Skeletal muscle tissue (tissue), 3 donors: ENCODE measurements at regions not wholly inside any gene's neighbourhood (a gene's known extent, or its start where the extent isn't known, plus 50 kb on each side); places are given as distances from the start of the nearest gene placed in this dataset.

ENCODE experiments used
- H3K27ac ChIP-seq: one replicate; pipeline ENCODE4 v1.7.0; 2013; ENCODE audit warnings: mild to moderate bottlenecking, low read depth, low read length, inconsistent platforms
- H3K27me3 ChIP-seq, 3 donors: one replicate each; pipeline ENCODE4 v1.7.0; 2013; ENCODE audit warnings: low read length in 3 of 3; ENCODE audit not compliant: control insufficient read depth in 3 of 3, insufficient read depth in 3 of 3
- H3K36me3 ChIP-seq, 3 donors: one replicate each; pipeline ENCODE4 v1.7.0; 2013; ENCODE audit warnings: low read length in 3 of 3; ENCODE audit not compliant: control insufficient read depth in 3 of 3, insufficient read depth in 3 of 3
- H3K4me1 ChIP-seq, 3 donors: one replicate each; pipeline ENCODE4 v1.7.0; 2013; ENCODE audit warnings: low read length in 3 of 3, mild to moderate bottlenecking in 3 of 3; ENCODE audit not compliant: control insufficient read depth in 3 of 3, insufficient read depth in 3 of 3
- H3K4me3 ChIP-seq, 3 donors: one replicate each; pipeline ENCODE4 v1.7.0; 2013; ENCODE audit warnings: low read length in 3 of 3
- H3K9ac ChIP-seq, 3 donors: one replicate each; pipeline ENCODE4 v1.7.0; 2013; ENCODE audit warnings: low read length in 3 of 3, mild to moderate bottlenecking in 3 of 3, moderate library complexity in 2 of 3, low read depth in 1 of 3
- H3K9me3 ChIP-seq, 3 donors: one replicate each; pipeline ENCODE4 v1.7.0; 2013; ENCODE audit warnings: low read length in 3 of 3; ENCODE audit not compliant: control insufficient read depth in 3 of 3
- donor health status: Osteomylitis.

DNA sequence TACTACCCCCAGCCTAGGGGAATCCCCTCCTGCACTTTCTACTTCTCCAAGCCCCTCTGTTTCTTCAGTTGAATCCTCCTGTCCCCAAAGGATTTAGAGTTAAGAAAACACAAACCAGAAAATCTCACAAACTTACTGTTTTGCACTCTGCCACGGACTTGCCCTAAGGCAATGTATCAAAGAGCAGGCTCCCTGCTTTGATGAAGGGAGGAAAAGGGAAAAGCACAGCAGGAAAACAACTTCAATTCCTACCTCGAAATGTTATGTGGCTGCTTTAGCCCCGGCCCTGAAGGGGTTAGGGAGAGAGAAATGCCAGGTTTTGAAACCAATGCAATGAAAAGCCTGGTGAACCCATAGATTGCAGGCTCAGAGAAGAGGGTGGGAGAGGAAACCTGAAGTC, 254.7 kb downstream of the MAN2A1 start:
- peaks cover 0 to 2% (median 0%) of the 10 kb centered on the region in 3 donors for H3K27me3 ChIP-seq
- H3K4me1 ChIP-seq: no peaks in the 10 kb centered on the region
- H3K27ac ChIP-seq: no peak overlapping the region
- H3K9ac ChIP-seq: no peak overlapping the region
- peaks cover 0 to 3% (median 0%) of the 10 kb centered on the region in 3 donors for H3K9me3 ChIP-seq
- no peaks in the 10 kb centered on the region for H3K36me3 ChIP-seq
- no peak overlapping the region for H3K4me3 ChIP-seq

DNA sequence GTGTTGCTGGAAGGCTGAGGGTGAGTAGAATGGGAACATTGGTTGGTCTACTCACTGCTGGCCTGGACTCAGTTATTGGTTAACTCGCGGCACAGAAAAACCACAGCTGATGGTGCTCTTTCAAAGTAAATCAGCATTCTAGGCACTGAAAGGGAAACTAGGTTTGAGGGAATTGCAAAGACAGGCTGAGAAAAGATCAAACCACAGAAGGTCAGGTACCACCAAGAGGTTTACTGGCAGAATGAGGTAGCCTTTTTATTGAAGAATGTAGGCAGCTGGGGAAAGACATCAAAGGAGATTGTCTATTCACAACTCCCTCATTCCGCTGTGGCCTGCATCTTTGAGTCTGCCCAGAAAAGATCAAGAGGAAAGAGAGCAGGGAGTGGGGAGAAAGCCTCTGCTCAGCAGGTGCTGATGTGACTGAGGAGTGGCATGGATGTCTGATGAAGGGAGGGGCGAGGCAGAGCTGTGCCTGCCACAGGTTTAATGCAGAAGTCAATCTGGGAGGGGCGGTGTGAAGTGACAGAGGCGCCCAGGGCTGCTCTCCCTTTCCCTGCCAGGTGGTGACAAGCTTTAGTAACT, 255.5 kb downstream of the MAN2A1 start:
- Histone ChIP-seq H3K27me3 (peaks cover 0 to 2% (median 0%) of the 10 kb centered on the region in 3 donors), H3K4me1 (no peaks in the 10 kb centered on the region), H3K4me3 (no peak overlapping the region), H3K27ac (no peak overlapping the region), H3K36me3 (no peaks in the 10 kb centered on the region), H3K9me3 (peaks cover 0 to 3% (median 0%) of the 10 kb centered on the region in 3 donors), H3K9ac (no peak overlapping the region)

DNA sequence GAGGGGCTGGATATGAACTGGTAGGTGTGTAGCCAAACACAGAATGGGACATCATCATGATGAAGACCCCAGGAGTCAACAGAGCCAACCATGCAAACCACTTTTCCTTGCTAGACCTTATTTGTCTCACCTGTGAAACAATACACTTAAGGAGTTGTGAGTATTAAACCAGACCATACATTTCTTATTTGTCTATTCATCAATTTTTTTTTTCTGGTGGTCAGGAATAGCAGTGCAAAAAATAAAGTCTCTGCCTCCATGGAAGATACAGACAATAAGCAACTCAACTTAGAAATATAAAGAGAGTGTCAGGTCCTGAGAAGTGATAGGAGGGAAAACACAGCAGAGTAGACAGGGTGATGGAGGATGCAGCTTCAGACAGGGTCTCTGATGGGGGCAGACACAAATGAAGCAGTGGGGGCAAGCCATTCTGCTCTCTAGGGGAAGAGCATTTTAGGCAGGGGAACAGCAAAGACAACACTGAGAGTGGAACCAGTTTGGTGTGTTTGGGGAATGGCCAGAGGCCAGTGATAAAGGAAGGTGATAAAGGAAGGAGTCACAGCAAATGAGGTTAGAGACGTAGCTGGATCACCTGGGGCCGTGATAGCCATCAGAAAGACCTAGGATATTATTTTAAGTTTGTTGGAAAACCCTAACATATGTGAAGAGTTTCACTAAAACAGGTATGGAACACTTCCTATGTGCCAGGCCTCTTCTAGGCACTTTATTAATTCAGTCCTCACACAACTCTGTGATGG, 256.2 kb downstream of the MAN2A1 start:
- no peaks in the 10 kb centered on the region for H3K4me1 ChIP-seq
- H3K36me3 ChIP-seq: no peaks in the 10 kb centered on the region
- no peak overlapping the region for H3K4me3 ChIP-seq
- H3K9ac ChIP-seq: no peak overlapping the region
- H3K27me3 ChIP-seq: peaks cover 0 to 2% (median 0%) of the 10 kb centered on the region in 3 donors
- no peak overlapping the region for H3K27ac ChIP-seq
- H3K9me3 ChIP-seq: no peaks in the 10 kb centered on the region

DNA sequence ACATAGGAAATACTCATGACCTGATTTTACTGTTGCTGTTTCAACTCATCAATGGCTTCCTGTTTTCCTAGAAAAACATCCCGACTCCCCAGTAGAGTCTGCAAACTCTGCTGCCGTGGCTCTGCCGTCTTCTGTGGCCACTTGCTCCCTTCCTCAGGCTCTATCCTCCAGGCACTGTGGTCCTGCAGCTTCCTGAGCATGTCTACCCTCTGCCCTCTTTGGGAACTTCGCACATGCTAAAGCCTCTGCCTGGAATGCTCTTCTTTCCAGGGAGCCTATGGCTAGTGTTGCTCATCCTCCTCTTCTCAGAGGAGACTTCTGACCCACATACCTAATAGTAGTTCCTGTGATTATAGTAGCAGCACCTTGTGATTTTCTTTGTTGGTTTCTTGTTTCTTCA, 256.9 kb downstream of the MAN2A1 start:
- H3K9ac ChIP-seq: no peak overlapping the region
- no peaks in the 10 kb centered on the region for H3K4me1 ChIP-seq
- peaks cover 0 to 2% (median 0%) of the 10 kb centered on the region in 3 donors for H3K27me3 ChIP-seq
- H3K27ac ChIP-seq: no peak overlapping the region
- no peaks in the 10 kb centered on the region for H3K36me3 ChIP-seq
- H3K9me3 ChIP-seq: no peaks in the 10 kb centered on the region
- no peak overlapping the region for H3K4me3 ChIP-seq

DNA sequence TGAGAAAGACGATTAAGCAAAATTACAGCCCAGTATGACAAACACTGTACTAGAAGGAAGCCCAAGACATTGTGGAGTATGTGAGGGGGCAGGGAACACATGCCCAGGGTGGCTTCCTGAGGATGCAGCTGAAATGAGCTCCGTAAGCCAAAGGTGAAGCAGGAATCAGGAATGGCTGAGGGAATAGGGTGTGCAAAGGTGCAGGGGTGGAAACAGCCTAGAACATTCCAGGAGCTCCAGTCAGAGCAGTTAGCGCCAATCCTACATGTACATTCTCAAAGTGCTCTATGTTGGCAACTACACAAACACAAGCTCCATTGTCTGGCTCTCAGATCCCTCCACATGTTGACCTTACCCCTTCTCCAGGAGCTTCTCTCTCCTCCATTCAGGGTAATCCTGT, 257.9 kb downstream of the MAN2A1 start:
- Histone ChIP-seq H3K4me3 (no peak overlapping the region), H3K36me3 (no peaks in the 10 kb centered on the region), H3K9me3 (no peaks in the 10 kb centered on the region), H3K27ac (no peak overlapping the region), H3K9ac (no peak overlapping the region), H3K27me3 (peaks cover 0 to 2% (median 0%) of the 10 kb centered on the region in 3 donors), H3K4me1 (no peaks in the 10 kb centered on the region)

DNA sequence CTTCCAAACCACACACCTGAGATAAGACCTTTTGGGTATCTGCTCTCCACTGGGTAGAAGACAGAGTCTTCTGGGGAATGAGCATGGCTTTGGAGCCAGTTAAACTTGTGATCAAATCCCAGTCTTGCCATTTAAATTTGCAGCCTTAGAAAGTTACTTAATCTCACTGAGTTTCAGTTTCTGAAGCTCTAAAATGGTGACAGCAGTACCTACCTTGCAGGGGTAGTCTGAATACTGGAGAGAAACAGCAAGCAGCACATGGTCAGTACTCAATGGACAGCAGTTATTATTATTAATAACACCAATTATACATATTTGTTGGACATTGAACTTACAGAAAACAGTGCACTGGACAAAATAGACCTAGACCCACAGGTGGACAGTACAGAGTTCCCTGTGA, 260.9 kb downstream of the MAN2A1 start:
- Histone ChIP-seq H3K9ac (no peak overlapping the region), H3K4me1 (no peaks in the 10 kb centered on the region), H3K27ac (no peak overlapping the region), H3K36me3 (no peaks in the 10 kb centered on the region), H3K27me3 (peaks cover 0 to 2% (median 0%) of the 10 kb centered on the region in 3 donors), H3K4me3 (no peak overlapping the region), H3K9me3 (no peaks in the 10 kb centered on the region)

DNA sequence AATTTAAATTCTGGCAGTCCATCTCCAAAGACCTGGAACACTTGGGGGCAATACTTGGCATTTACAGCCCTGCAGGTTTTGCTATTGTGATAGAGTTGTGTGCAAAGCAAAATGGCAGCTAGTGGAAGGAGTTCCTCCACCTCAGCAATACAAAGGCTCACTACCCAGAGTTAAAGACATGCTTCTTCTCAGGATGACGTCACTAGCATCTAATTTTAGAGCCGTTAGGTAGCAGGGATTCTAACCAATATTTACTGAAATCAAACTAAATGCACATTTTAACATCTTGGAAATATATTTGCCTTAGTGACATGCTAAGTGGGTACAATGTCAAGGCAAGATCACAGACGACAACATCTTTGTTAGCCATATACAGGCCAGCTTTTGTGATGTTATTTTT, 261.6 kb downstream of the MAN2A1 start:
- H3K9me3 ChIP-seq: no peaks in the 10 kb centered on the region

DNA sequence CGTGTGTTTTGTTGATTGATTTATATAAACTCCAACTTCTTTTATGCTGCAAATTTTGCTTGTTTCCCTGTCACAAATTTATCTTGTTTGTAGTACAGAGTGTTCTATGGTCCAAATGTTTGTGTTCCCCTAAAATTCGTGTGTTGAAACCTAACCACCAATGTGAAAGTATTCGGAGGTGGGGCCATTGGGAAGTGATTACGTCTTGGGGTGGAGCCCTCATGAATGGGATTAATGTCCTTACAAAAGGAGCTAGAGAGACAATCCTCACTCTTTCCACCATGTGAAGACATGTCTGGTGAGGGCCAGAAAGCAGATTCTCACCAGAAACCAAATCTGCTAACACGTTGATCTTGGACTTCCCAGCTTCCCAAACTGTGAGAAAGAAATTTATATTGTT, 262.0 kb downstream of the MAN2A1 start:
- Histone ChIP-seq H3K36me3 (no peaks in the 10 kb centered on the region), H3K9ac (no peak overlapping the region), H3K27me3 (no peaks in the 10 kb centered on the region), H3K27ac (no peak overlapping the region), H3K4me3 (no peak overlapping the region), H3K9me3 (no peaks in the 10 kb centered on the region), H3K4me1 (no peaks in the 10 kb centered on the region)

More for the DNA sequence above, 261.6 kb downstream of the MAN2A1 start:
- Histone ChIP-seq H3K9ac (no peak overlapping the region), H3K27ac (no peak overlapping the region), H3K4me1 (no peaks in the 10 kb centered on the region), H3K36me3 (no peaks in the 10 kb centered on the region), H3K27me3 (peaks cover 0 to 2% (median 0%) of the 10 kb centered on the region in 3 donors), H3K4me3 (no peak overlapping the region)

DNA sequence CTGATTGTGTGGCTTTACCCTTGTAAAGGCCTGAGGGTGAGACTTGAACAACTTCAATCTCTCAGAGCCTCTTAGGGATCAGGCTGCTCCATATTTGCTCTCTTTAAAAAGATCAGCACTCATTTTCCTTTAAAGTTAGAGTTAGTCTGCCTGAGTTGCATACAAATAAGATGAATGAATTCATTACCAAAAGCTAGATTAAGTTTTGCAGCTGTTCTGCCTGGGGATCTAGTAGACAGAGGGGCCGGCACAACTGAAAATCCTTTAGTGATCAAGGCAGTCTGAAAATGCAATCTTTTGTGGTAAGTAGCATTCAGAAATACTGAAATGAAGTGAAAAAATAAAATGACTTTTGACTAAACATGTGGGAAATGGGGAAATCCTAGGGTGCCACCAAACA, 264.0 kb downstream of the MAN2A1 start:
- no peak overlapping the region for H3K4me3 ChIP-seq
- H3K9ac ChIP-seq: no peak overlapping the region
- no peaks in the 10 kb centered on the region for H3K36me3 ChIP-seq
- no peaks in the 10 kb centered on the region for H3K4me1 ChIP-seq
- no peaks in the 10 kb centered on the region for H3K27me3 ChIP-seq
- H3K9me3 ChIP-seq: no peaks in the 10 kb centered on the region
- no peak overlapping the region for H3K27ac ChIP-seq

DNA sequence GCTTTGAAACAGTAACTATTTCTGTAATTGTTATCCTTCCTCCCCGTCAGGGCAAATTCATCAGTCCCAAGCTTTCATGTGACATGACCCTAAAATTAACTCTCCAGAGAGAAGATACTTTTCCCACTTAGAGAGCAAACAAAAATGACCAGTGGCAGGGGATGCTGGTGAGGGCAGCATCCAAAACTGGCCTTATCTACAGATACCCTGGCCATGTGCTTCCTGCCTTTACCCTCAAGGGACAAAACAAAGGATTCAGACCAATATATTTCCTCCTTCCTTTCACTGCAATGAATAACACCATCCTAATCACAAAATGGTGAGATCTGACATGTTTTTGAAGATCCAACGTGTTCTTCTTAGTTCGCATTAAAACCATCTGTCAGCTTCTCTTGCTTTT, 267.2 kb downstream of the MAN2A1 start:
- Histone ChIP-seq H3K36me3 (no peaks in the 10 kb centered on the region), H3K27ac (no peak overlapping the region), H3K9ac (no peak overlapping the region), H3K4me1 (no peaks in the 10 kb centered on the region), H3K27me3 (no peaks in the 10 kb centered on the region), H3K4me3 (no peak overlapping the region), H3K9me3 (no peaks in the 10 kb centered on the region)
